Thymus (tissue), 11 donors: ENCODE measurements at regions not wholly inside any gene's neighbourhood (a gene's known extent, or its start where the extent isn't known, plus 50 kb on each side); places are given as distances from the start of the nearest gene placed in this dataset.

Experiments used
- DNase-seq, 9 donors: peaks; one replicate each; pipeline ENCODE4 v3.0.0-alpha.2; 2013; ENCODE audit warnings: low spot score in 9 of 9, low read depth in 6 of 9, missing footprints in 1 of 9
- H3K27ac ChIP-seq, 2 donors: one replicate each; pipeline ENCODE4 v1.5.1; 2013; ENCODE audit warnings: control low read depth in 1 of 2, low read depth in 1 of 2, low read length in 1 of 2, mild to moderate bottlenecking in 1 of 2, moderate library complexity in 1 of 2
- H3K27me3 ChIP-seq, 2 donors: one replicate each; pipeline ENCODE4 v1.5.1; 2013; ENCODE audit warnings: low read length in 1 of 2; ENCODE audit not compliant: control insufficient read depth in 2 of 2, insufficient read depth in 1 of 2
- H3K36me3 ChIP-seq, 2 donors: one replicate each; pipeline ENCODE4 v1.5.1; 2013; ENCODE audit warnings: low read length in 1 of 2, mild to moderate bottlenecking in 1 of 2, moderate library complexity in 1 of 2; ENCODE audit not compliant: control insufficient read depth in 2 of 2, insufficient read depth in 2 of 2
- H3K4me1 ChIP-seq, 2 donors: one replicate each; pipeline ENCODE4 v1.5.1; 2013; ENCODE audit warnings: low read length in 2 of 2; ENCODE audit not compliant: control insufficient read depth in 2 of 2, insufficient read depth in 2 of 2
- H3K4me3 ChIP-seq, 2 donors: one replicate each; pipeline ENCODE4 v1.5.1; 2013; ENCODE audit warnings: low read length in 2 of 2, control low read depth in 1 of 2, mild to moderate bottlenecking in 1 of 2
- H3K9me3 ChIP-seq, 2 donors: one replicate each; pipeline ENCODE4 v1.5.1; 2013; ENCODE audit warnings: low read length in 1 of 2, mild to moderate bottlenecking in 1 of 2; ENCODE audit not compliant: control insufficient read depth in 2 of 2, insufficient read depth in 1 of 2
- WGBS: extraction: QIAGEN DNeasy Blood & Tissue Kit; methylation state at CpG from one replicate; pipeline ENCODE4 v1.1.7; 2013; 5-methylcytosine and 5-hydroxymethylcytosine counted together
- donor health status: healthy.

DNA sequence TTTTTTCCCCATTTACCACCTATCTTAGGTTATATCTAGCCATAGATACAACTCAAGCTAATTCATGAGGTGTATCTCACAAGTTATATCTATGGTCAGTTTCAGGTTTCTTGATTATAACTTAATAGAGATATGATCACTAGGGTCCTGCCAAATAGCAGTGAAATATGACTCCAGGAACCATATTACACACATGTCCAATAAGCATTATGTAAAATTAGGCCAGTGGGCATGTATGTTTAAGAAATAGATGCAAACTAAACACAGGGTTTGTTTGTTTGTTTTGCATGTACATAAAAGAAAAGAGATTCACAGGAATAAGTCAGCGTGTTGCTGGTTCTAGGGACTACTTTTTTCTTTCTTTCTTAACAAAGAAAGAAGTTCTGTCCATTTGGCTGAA, 112.5 kb upstream of the ST6GALNAC5 start:
- H3K36me3 ChIP-seq = no peaks in the 10 kb centered on the region
- H3K4me3 ChIP-seq = no peak overlapping the region
- no peaks in the 10 kb centered on the region for H3K27me3 ChIP-seq
- no peaks in the 10 kb centered on the region for H3K9me3 ChIP-seq
- DNase-seq = no peak
- H3K4me1 ChIP-seq = no peaks in the 10 kb centered on the region
- H3K27ac ChIP-seq = no peak overlapping the region
- 91% methylated on average over 1 of the region's 1 CpG for WGBS

- no peak overlapping the region for H3K4me3 ChIP-seq
- DNase-seq = no peak
- H3K27me3 ChIP-seq = no peaks in the 10 kb centered on the region
- no peaks in the 10 kb centered on the region for H3K36me3 ChIP-seq
- H3K27ac ChIP-seq = no peak overlapping the region
- no peaks in the 10 kb centered on the region for H3K9me3 ChIP-seq
- WGBS = 86% methylated on average over 5 of the region's 5 CpGs
- no peaks in the 10 kb centered on the region for H3K4me1 ChIP-seq
These were observed 108.0 kb upstream of the ST6GALNAC5 start for GRCh38 chr1:76759171-76759860.

DNA sequence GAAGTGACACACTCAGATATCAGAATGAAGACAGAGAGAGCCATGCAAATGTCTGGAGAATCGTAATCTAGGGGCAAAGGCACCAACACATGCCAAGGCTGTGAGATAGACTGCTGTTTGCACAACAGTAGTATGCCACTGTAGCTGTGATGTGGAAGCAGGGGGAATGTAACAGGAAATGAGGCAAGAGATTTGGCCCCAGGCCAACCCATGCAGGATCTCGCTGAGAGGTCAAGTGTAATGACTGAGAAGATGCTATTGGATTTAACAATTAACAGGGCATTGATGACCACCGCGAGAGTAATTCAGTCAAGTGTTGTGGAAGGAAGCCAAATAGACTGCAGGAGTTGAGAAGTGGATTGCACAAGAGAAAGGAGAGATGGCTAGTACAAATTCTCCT, 107.3 kb upstream of the ST6GALNAC5 start:
- H3K36me3 ChIP-seq = no peaks in the 10 kb centered on the region
- WGBS = 82% methylated on average over 4 of the region's 4 CpGs
- H3K9me3 ChIP-seq = no peaks in the 10 kb centered on the region
- H3K4me3 ChIP-seq = no peak overlapping the region
- no peaks in the 10 kb centered on the region for H3K4me1 ChIP-seq
- no peaks in the 10 kb centered on the region for H3K27me3 ChIP-seq
- no peak overlapping the region for H3K27ac ChIP-seq
- no peak for DNase-seq

DNA sequence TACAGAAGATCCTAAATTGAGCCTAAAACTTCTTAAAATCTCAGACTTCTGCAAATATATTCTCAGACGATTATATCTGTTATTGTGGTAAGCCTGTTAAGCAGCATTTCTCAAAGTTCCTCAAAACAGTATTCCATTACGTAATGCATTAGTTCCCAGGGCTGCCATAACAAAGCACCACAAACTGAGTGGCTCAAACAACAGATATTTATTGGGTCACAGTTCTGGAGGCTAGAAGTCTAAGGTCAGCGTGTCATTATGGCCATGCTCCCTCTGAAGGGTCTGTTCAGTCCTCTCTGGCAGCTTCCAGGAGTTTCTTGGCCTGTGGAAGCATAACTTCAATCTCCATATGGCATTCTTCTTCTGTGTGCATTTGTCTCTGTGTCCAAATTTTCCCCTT, 103.5 kb upstream of the ST6GALNAC5 start:
- no peaks in the 10 kb centered on the region for H3K4me1 ChIP-seq
- H3K36me3 ChIP-seq = no peaks in the 10 kb centered on the region
- 41% methylated on average over 3 of the region's 3 CpGs for WGBS
- H3K27ac ChIP-seq = no peak overlapping the region
- no peaks in the 10 kb centered on the region for H3K9me3 ChIP-seq
- H3K27me3 ChIP-seq = no peaks in the 10 kb centered on the region
- H3K4me3 ChIP-seq = no peak overlapping the region
- no peak for DNase-seq

- H3K9me3 ChIP-seq = no peaks in the 10 kb centered on the region
- no peaks in the 10 kb centered on the region for H3K36me3 ChIP-seq
- H3K27me3 ChIP-seq = no peaks in the 10 kb centered on the region
- DNase-seq = no peak
- no peak overlapping the region for H3K27ac ChIP-seq
- WGBS = 78% methylated on average over 26 of the region's 26 CpGs
- H3K4me3 ChIP-seq = no peak overlapping the region
- no peaks in the 10 kb centered on the region for H3K4me1 ChIP-seq
These were observed 102.4 kb upstream of the ST6GALNAC5 start for GRCh38 chr1:76764638-76765454.

DNA sequence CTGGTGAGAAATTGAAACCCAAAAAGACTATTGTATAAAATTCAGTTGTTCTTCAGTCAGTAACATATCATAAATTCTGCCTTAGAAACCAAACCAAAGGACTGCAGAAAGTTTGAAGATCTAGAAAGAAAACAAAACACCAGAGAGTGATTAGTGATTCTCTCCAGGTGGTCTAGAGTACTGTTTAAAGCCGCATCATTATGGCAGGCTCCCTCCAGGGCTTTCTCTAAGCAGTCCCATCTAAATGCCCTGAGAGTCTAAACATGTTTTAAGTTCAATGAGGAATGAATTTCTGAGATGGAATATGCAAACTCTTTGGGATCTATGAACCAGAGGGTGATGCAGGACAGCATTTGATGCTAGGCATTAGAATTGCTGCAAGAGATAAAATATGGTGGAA, 100.9 kb upstream of the ST6GALNAC5 start:
- WGBS = 93% methylated on average over 1 of the region's 1 CpG
- no peak overlapping the region for H3K27ac ChIP-seq
- H3K9me3 ChIP-seq = no peaks in the 10 kb centered on the region
- DNase-seq = no peak
- H3K4me1 ChIP-seq = no peaks in the 10 kb centered on the region
- H3K27me3 ChIP-seq = no peaks in the 10 kb centered on the region
- no peaks in the 10 kb centered on the region for H3K36me3 ChIP-seq
- H3K4me3 ChIP-seq = no peak overlapping the region

GRCh38 chr1:76769911-76770310, 97.4 kb upstream of the ST6GALNAC5 start:
- no peaks in the 10 kb centered on the region for H3K4me1 ChIP-seq
- H3K27me3 ChIP-seq = no peaks in the 10 kb centered on the region
- H3K36me3 ChIP-seq = no peaks in the 10 kb centered on the region
- H3K27ac ChIP-seq = no peak overlapping the region
- no peaks in the 10 kb centered on the region for H3K9me3 ChIP-seq
- no peak for DNase-seq
- no peak overlapping the region for H3K4me3 ChIP-seq
- over 99% methylated on average over 2 of the region's 2 CpGs for WGBS

GRCh38 chr1:76770979-76771378, 96.3 kb upstream of the ST6GALNAC5 start:
- 55% methylated on average over 3 of the region's 3 CpGs for WGBS
- no peaks in the 10 kb centered on the region for H3K9me3 ChIP-seq
- DNase-seq = no peak

DNA sequence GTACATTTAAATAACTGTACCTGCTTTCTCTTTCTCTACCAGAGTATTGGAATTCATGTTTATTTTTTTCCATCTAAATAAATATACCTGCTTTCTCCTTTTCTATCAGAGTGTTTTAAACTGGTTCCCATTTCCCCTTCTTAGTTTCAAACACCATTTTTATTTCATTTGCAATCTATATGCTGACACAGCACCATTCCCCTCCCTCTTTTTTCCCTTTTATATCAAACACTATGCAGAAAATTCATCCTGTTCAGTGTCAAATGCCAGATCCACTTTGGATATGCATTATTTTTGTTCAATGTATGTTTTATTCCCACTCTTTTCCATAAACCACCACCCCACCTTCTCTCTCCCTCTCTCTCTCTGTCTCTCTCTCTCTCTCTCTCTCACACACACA, 85.8 kb upstream of the ST6GALNAC5 start:
- Histone ChIP-seq H3K36me3 (no peaks in the 10 kb centered on the region), H3K27ac (no peak overlapping the region), H3K9me3 (no peaks in the 10 kb centered on the region), H3K27me3 (no peaks in the 10 kb centered on the region), H3K4me1 (no peaks in the 10 kb centered on the region), H3K4me3 (no peak overlapping the region)
- DNase-seq = no peak

More at GRCh38 chr1:76770979-76771378, 96.3 kb upstream of the ST6GALNAC5 start:
- Histone ChIP-seq H3K4me3 (no peak overlapping the region), H3K4me1 (no peaks in the 10 kb centered on the region), H3K27me3 (no peaks in the 10 kb centered on the region), H3K27ac (no peak overlapping the region), H3K36me3 (no peaks in the 10 kb centered on the region)
